HCT116 (cell line): ENCODE measurements at regions not wholly inside any gene's neighbourhood (a gene's known extent, or its start where the extent isn't known, plus 50 kb on each side); places are given as distances from the start of the nearest gene placed in this dataset.
A peak's percentile ranks its signal among the peaks of the same experiment; 100 is the strongest.

Experiments used
- ATAC-seq: fragments of 200-7000 bp; cut with Tn5 transposase; 2 replicates; pipeline ENCODE4 v1.9.1; 2020; ENCODE audit warnings: mild to moderate bottlenecking, moderate library complexity
- BruUV-seq: library from RNA; stranded (reverse); fragments of 400-500 nt; replicated peaks from 2 replicates; lab custom pipeline; 2021; lab: Mats Ljungman, UMichigan
- CTCF ChIA-PET: fragments of 300-600 bp; sonication (Branson Sonifier 250); formaldehyde crosslinking; loops from one replicate; lab custom pipeline; 2021; ENCODE audit warnings: antibody characterized with exemption; lab: Charles Lee
- POLR2A ChIA-PET: fragments of 300-600, 350-600 bp; sonication (Branson Sonifier 250); formaldehyde crosslinking; loops from one replicate; lab custom pipeline; 2021; ENCODE audit warnings: antibody characterized with exemption; lab: Charles Lee
- RAD21 ChIA-PET, 2 experiments: fragments of 300-600 bp; sonication (Branson Sonifier 250); formaldehyde crosslinking; loops; one replicate each; lab custom pipeline; 2023; ENCODE audit warnings: low total read pairs in 2 of 2; ENCODE audit not compliant: uncharacterized antibody in 2 of 2, unreplicated experiment in 2 of 2, low non-redundant PET in 1 of 2; lab: Charles Lee
- DNase-seq: peaks from one replicate; pipeline ENCODE4 v3.0.0-alpha.2; 2010; ENCODE audit warnings: low read depth, low spot score
- H2AFZ ChIP-seq: fragments of 200-600 bp; shearing (Covaris generic), sonication (generic); 2 replicates; pipeline ENCODE4 v1.6.1; 2017; ENCODE audit warnings: low read depth, mixed run types, mixed read lengths, antibody characterized with exemption, low read length; ENCODE audit not compliant: poor library complexity, severe bottlenecking
- H3K27ac ChIP-seq: 2 replicates; pipeline ENCODE4 v1.5.1; 2012; ENCODE audit warnings: low read depth, low read length
- H3K27me3 ChIP-seq: fragments of 200-600 bp; sonication (generic); 2 replicates; pipeline ENCODE4 v1.6.1; 2016; ENCODE audit warnings: mixed run types, low read length, mixed read lengths; ENCODE audit not compliant: insufficient read depth
- H3K36me3 ChIP-seq, 2 experiments: fragments of 200-500 bp in 1 of 2; fragments of 200-600 bp in 1 of 2; sonication (Bioruptor generic) in 1 of 2; sonication (generic) in 1 of 2; 2 replicates each; pipeline versions ENCODE4 v1.5.1 to v1.6.1; 2014 to 2016; ENCODE audit warnings: low read length in 2 of 2, inconsistent platforms in 1 of 2, mixed read lengths in 1 of 2, mixed run types in 1 of 2; ENCODE audit not compliant: insufficient read depth in 2 of 2, control insufficient read depth in 1 of 2
- H3K4me1 ChIP-seq, 2 experiments: fragments of 200-600 bp in 1 of 2; sonication (generic) in 1 of 2; 2 replicates each; pipeline versions ENCODE4 v1.5.1 to v1.6.1; 2012 to 2017; ENCODE audit warnings: low read length in 2 of 2, inconsistent platforms in 1 of 2, mild to moderate bottlenecking in 1 of 2, mixed read lengths in 1 of 2, mixed run types in 1 of 2, moderate library complexity in 1 of 2; ENCODE audit not compliant: insufficient read depth in 2 of 2, control insufficient read depth in 1 of 2
- H3K4me2 ChIP-seq: fragments of 200-600 bp; sonication (generic); 2 replicates; pipeline ENCODE4 v1.6.1; 2017; ENCODE audit warnings: mixed run types, low read length, mixed read lengths
- H3K4me3 ChIP-seq, 2 experiments: fragments of 200-600 bp in 1 of 2; sonication (generic) in 1 of 2; replicated peaks in 1 of 2; 2 replicates each; pipeline ENCODE4 v1.5.1; 2011 to 2016; ENCODE audit warnings: low read length in 2 of 2, control low read depth in 1 of 2, low read depth in 1 of 2, mild to moderate bottlenecking in 1 of 2, mixed read lengths in 1 of 2, mixed run types in 1 of 2
- H3K79me2 ChIP-seq: fragments of 200-600 bp; sonication (generic); 2 replicates; pipeline ENCODE4 v1.6.1; 2017; ENCODE audit warnings: mild to moderate bottlenecking, mixed run types, low read length, moderate library complexity, mixed read lengths; ENCODE audit not compliant: insufficient read depth
- H3K9ac ChIP-seq: fragments of 200-600 bp; sonication (generic); 2 replicates; pipeline ENCODE4 v1.6.1; 2016; ENCODE audit warnings: low read length, mixed read lengths
- H3K9me2 ChIP-seq: fragments of 200-600 bp; sonication (generic), shearing (Covaris generic); 2 replicates; pipeline ENCODE4 v1.6.1; 2017; ENCODE audit warnings: mixed run types, mild to moderate bottlenecking, moderate library complexity; ENCODE audit not compliant: insufficient read depth
- H3K9me3 ChIP-seq, 2 experiments: fragments of 200-500 bp in 1 of 2; fragments of 200-600 bp in 1 of 2; sonication (Bioruptor generic) in 1 of 2; sonication (generic) in 1 of 2; 2 replicates each; pipeline ENCODE4 v1.6.1; 2014 to 2017; ENCODE audit warnings: low read length in 2 of 2, mixed read lengths in 2 of 2, inconsistent platforms in 1 of 2, low read depth in 1 of 2, mild to moderate bottlenecking in 1 of 2, mixed run types in 1 of 2, moderate library complexity in 1 of 2; ENCODE audit not compliant: control insufficient read depth in 1 of 2, insufficient read depth in 1 of 2
- H4K20me1 ChIP-seq: fragments of 200-600 bp; sonication (generic), shearing (Covaris generic); 2 replicates; pipeline ENCODE4 v1.6.1; 2017; ENCODE audit warnings: mixed run types, mild to moderate bottlenecking, moderate library complexity; ENCODE audit not compliant: insufficient read depth
- CBX3 ChIP-seq: IDR thresholded peaks from 2 replicates; pipeline ENCODE4 v1.6.1; 2012; ENCODE audit warnings: low read depth
- CEBPB ChIP-seq: IDR thresholded peaks from 2 replicates; pipeline ENCODE4 v1.6.1; 2012; ENCODE audit warnings: low read depth
- EZH2phosphoT487 ChIP-seq: fragments of 200-600 bp; IDR thresholded peaks from 2 replicates; pipeline ENCODE4 v1.6.1; 2018; ENCODE audit warnings: antibody characterized with exemption, borderline replicate concordance
- SIN3A ChIP-seq: IDR thresholded peaks from 2 replicates; pipeline ENCODE4 v1.6.1; 2012; ENCODE audit warnings: low read depth
- SP1 ChIP-seq: IDR thresholded peaks from 2 replicates; pipeline ENCODE4 v1.6.1; 2012; ENCODE audit warnings: low read depth
- TCF7L2 ChIP-seq: IDR thresholded peaks from 2 replicates; pipeline ENCODE4 v1.7.0; 2011; ENCODE audit warnings: borderline replicate concordance, inconsistent platforms; ENCODE audit not compliant: insufficient read depth, insufficient read length; ENCODE audit errors: extremely low read depth
- YY1 ChIP-seq: IDR thresholded peaks from 2 replicates; pipeline ENCODE4 v1.6.1; 2011; ENCODE audit warnings: low read length, low read depth, moderate library complexity, mild to moderate bottlenecking; ENCODE audit not compliant: insufficient replicate concordance; ENCODE audit errors: extremely low read depth
- ZBTB33 ChIP-seq: IDR thresholded peaks from 2 replicates; pipeline ENCODE4 v1.6.1; 2011; ENCODE audit warnings: mild to moderate bottlenecking, low read length, moderate library complexity; ENCODE audit not compliant: insufficient replicate concordance; ENCODE audit errors: extremely low read depth
- intact Hi-C: fragments of 100-400 bp; cut with micrococcal nuclease; formaldehyde crosslinking; loops from 2 replicates; pipeline ENCODE4 v1.10.0; 2022

- H3K9ac ChIP-seq = no peak overlapping the region
- CTCF ChIA-PET = no interaction called here
- H2AFZ ChIP-seq = no peak overlapping the region
- no peaks in the 10 kb centered on the region for H4K20me1 ChIP-seq
- no peaks in the 10 kb centered on the region for H3K79me2 ChIP-seq
- intact Hi-C loops = no loop called here
- BruUV-seq = no TSS peak
- no peak overlapping the region for H3K4me3 ChIP-seq
- TF ChIP-seq SP1 = no peak
- H3K9me2 ChIP-seq = no peaks in the 10 kb centered on the region
- H3K4me1 ChIP-seq = peaks cover 12 to 19% of the 10 kb centered on the region in 2 experiments; a peak in 3 of 4 replicates
- H3K36me3 ChIP-seq = no peaks in the 10 kb centered on the region
- H3K4me2 ChIP-seq = peak overlapping the region; percentile 69
- 0 out of 2 replicates have a peak, but pooled peaks have one; percentile 3 for ATAC-seq
- H3K9me3 ChIP-seq = no peaks in the 10 kb centered on the region
- RAD21 ChIA-PET = no interaction called here
- H3K27me3 ChIP-seq = no peaks in the 10 kb centered on the region
- H3K27ac ChIP-seq = no peak overlapping the region; the same call in 1 of the 2 replicates
- no peak for DNase-seq
- POLR2A ChIA-PET = no interaction called here
Measured at GRCh38 chr12:131218923-131219669, 265.4 kb downstream of the ADGRD1 start.

GRCh38 chr12:131219670-131220330 is 266.1 kb downstream of the ADGRD1 start:
- intact Hi-C loops = no loop called here
- Histone ChIP-seq H4K20me1 (no peaks in the 10 kb centered on the region), H3K36me3 (no peaks in the 10 kb centered on the region), H2AFZ (no peak overlapping the region), H3K4me1 (peaks cover 12 to 24% of the 10 kb centered on the region in 2 experiments; a peak in 3 of 4 replicates), H3K9ac (no peak overlapping the region)
- POLR2A ChIA-PET = no interaction called here
- BruUV-seq = no TSS peak
- TF ChIP-seq CEBPB (no peak), CBX3 (no peak), SIN3A (no peak), ZBTB33 (no peak), YY1 (no peak), EZH2phosphoT487 (no peak), TCF7L2 (no peak)
- TF ChIP-seq, all 23 proteins: peak for 0
- Histone ChIP-seq H3K27me3 (no peaks in the 10 kb centered on the region), H3K27ac (no peak overlapping the region; the same call in 1 of the 2 replicates), H3K79me2 (no peaks in the 10 kb centered on the region), H3K9me2 (no peaks in the 10 kb centered on the region), H3K4me3 (no peak overlapping the region), H3K4me2 (no peak overlapping the region), H3K9me3 (no peaks in the 10 kb centered on the region)
- ChIA-PET RAD21 (no interaction called here), CTCF (no interaction called here)
- no peak for ATAC-seq
- no peak for DNase-seq
